Skeletal muscle satellite cell (primary cell): ENCODE measurements at regions not wholly inside any gene's neighbourhood (a gene's known extent, or its start where the extent isn't known, plus 50 kb on each side); places are given as distances from the start of the nearest gene placed in this dataset.

Experiments
- H3K27me3 ChIP-seq: 2 replicates; pipeline ENCODE4 v1.7.0; 2013; ENCODE audit warnings: low read length; ENCODE audit not compliant: control insufficient read depth, insufficient read depth
- H3K36me3 ChIP-seq: 2 replicates; pipeline ENCODE4 v1.7.0; 2013; ENCODE audit warnings: mild to moderate bottlenecking, control low read depth, low read length; ENCODE audit not compliant: insufficient read depth
- H3K4me1 ChIP-seq: 2 replicates; pipeline ENCODE4 v1.7.0; 2013; ENCODE audit warnings: low read length; ENCODE audit not compliant: control insufficient read depth, insufficient read depth
- H3K4me2 ChIP-seq: 2 replicates; pipeline ENCODE4 v1.7.0; 2013; ENCODE audit warnings: mild to moderate bottlenecking, low read length
- H3K4me3 ChIP-seq: 2 replicates; pipeline ENCODE4 v1.7.0; 2013; ENCODE audit warnings: low read length
- H3K9ac ChIP-seq: 2 replicates; pipeline ENCODE4 v1.7.0; 2013; ENCODE audit warnings: mild to moderate bottlenecking, low read depth, low read length, moderate library complexity
- H3K9me3 ChIP-seq: replicated peaks from 2 replicates; pipeline ENCODE4 v1.7.0; 2013; ENCODE audit warnings: mild to moderate bottlenecking, control low read depth, low read length

DNA sequence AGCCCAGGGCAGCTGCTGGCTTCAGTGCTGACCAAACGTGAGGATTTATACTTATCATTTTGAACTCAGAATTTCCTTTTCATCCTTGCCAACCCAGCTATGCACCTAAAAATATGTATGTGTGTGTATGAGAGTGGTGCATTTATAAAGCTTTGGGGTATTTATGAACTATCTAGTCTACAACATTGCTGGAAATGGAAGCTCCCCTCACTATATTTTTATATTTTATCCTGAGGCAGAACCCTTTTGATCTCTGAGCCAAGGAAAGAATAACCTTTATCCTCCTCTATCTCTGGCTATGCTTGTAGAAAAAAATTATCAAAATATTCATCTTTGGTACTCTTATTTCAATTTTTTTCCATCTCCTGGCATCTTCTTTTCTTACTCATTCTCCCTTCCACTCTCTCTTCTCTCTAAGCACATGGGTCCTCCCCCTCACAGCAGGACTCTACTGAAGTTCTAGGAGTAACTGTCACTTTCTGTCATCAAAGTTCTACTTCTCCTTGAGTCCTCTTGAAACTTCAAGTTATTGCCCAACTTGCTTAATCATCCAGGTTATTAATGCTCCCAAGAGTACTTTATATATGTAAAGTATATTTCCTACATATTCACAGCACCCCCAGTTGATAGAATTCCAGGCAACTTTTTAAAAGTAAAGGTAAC is 190.9 kb downstream of the HINT1 start:
- no peak overlapping the region for H3K4me3 ChIP-seq
- H3K4me1 ChIP-seq = no peaks in the 10 kb centered on the region
- H3K9me3 ChIP-seq = no peaks in the 10 kb centered on the region
- H3K9ac ChIP-seq = no peak overlapping the region
- no peak overlapping the region for H3K4me2 ChIP-seq
- no peaks in the 10 kb centered on the region for H3K36me3 ChIP-seq
- H3K27me3 ChIP-seq = no peaks in the 10 kb centered on the region

DNA sequence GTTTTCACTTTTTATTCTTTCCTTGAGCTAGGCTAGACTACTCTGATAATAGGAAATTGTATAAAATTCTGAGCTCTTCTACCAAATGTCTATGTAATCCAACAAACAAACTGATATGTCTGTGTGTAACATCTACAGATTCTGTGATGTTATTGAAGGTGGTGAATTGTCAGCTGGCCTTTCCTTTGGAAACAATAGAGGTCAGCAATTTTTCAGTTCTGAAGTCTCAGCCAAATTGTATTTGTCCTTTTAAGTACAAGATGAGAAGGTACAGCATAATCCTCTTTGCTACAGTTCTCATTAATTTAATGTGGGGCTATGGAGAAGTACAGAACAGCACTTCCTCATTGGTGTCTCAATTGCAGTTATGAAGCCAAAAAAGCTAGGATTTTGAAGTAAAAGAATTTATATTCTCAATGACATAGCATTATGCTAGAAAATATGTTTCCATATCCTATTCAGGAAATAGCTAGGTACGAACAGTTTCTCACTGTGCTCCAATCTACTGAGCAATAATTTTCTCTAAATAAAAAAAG is 198.0 kb downstream of the HINT1 start:
- no peak overlapping the region for H3K4me2 ChIP-seq
- no peak overlapping the region for H3K9ac ChIP-seq

DNA sequence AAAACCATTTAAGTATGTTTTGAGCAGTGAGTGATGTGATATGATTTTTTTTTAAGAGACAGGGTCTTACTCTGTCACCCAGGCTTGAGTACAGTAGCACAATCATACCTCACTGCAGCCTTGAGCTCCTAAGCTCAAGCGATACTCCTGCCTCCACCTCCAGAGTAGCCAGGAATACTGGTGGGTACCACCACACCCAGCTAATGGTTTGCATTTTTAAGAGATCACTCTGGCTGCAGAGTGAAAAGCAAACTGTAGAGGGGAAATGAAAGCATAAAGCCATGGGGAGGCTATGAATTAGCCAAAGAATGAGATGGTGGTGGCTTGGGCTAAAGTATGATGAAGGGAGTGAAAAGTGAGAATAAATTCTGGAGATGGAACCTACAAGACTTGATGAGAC is 199.1 kb downstream of the HINT1 start:
- H3K9me3 ChIP-seq = no peaks in the 10 kb centered on the region
- H3K9ac ChIP-seq = no peak overlapping the region
- H3K4me2 ChIP-seq = no peak overlapping the region
- H3K27me3 ChIP-seq = no peaks in the 10 kb centered on the region
- H3K4me1 ChIP-seq = no peaks in the 10 kb centered on the region
- H3K4me3 ChIP-seq = no peak overlapping the region
- H3K36me3 ChIP-seq = no peaks in the 10 kb centered on the region

More for the DNA sequence above, 198.0 kb downstream of the HINT1 start:
- Histone ChIP-seq H3K4me1 (no peaks in the 10 kb centered on the region), H3K27me3 (no peaks in the 10 kb centered on the region), H3K4me3 (no peak overlapping the region), H3K36me3 (no peaks in the 10 kb centered on the region), H3K9me3 (no peaks in the 10 kb centered on the region)

DNA sequence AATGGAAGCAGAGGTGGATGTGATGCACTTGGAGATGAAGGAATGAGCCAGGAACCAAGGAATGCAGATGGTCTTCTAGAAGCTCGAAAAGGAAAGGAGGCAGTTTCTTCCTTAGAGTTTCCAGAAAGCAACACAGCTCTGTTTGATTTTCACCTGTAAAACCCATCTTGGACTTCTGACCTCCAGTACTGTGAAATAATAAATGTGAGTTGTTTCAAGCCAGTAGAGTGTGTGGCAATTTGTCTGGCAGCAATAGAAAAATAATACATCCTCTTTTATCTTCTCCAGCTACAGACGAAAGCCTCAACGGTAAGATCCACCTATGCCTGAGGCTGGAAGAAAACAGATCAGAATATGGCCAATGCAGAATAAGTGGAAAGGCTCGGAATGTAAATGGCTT is 199.7 kb downstream of the HINT1 start:
- no peaks in the 10 kb centered on the region for H3K9me3 ChIP-seq
- no peaks in the 10 kb centered on the region for H3K36me3 ChIP-seq
- no peak overlapping the region for H3K4me2 ChIP-seq
- no peaks in the 10 kb centered on the region for H3K27me3 ChIP-seq
- no peak overlapping the region for H3K4me3 ChIP-seq
- no peak overlapping the region for H3K9ac ChIP-seq
- H3K4me1 ChIP-seq = no peaks in the 10 kb centered on the region

GRCh38 chr5:130964231-130965202 is 200.5 kb downstream of the HINT1 start:
- Histone ChIP-seq H3K4me1 (no peaks in the 10 kb centered on the region), H3K9me3 (no peaks in the 10 kb centered on the region), H3K36me3 (no peaks in the 10 kb centered on the region), H3K9ac (no peak overlapping the region), H3K4me3 (no peak overlapping the region), H3K27me3 (no peaks in the 10 kb centered on the region), H3K4me2 (no peak overlapping the region)

DNA sequence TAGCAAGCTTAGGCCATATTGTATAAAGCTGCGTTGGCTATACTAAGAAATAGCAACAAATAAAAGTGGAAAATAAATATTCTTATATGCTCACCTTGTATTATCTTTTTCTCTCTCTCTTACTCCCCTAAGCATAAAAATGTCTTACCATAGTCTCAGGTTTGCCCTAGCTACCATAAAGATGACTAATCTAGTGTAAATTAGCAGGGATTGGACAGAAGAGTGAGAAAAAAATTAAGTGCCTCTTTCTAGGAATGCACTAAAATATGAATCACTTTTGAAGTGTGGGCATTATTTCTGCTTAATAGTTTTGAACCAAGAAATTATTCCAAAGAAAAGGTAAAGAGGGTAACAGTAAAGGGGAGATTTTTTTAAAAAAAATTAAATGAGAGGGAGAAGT is 201.3 kb downstream of the HINT1 start:
- Histone ChIP-seq H3K36me3 (no peaks in the 10 kb centered on the region), H3K9me3 (no peaks in the 10 kb centered on the region), H3K4me1 (no peaks in the 10 kb centered on the region)

GRCh38 chr5:130957151-130957550 is 207.9 kb downstream of the HINT1 start:
- Histone ChIP-seq H3K27me3 (no peaks in the 10 kb centered on the region), H3K4me1 (no peaks in the 10 kb centered on the region), H3K9me3 (no peaks in the 10 kb centered on the region)

More for the DNA sequence above, 201.3 kb downstream of the HINT1 start:
- H3K27me3 ChIP-seq = no peaks in the 10 kb centered on the region
- no peak overlapping the region for H3K4me2 ChIP-seq
- H3K4me3 ChIP-seq = no peak overlapping the region
- H3K9ac ChIP-seq = no peak overlapping the region

GRCh38 chr5:130955041-130955440 is 210.0 kb downstream of the HINT1 start:
- Histone ChIP-seq H3K27me3 (no peaks in the 10 kb centered on the region), H3K9ac (no peak overlapping the region), H3K4me1 (no peaks in the 10 kb centered on the region), H3K9me3 (no peaks in the 10 kb centered on the region), H3K36me3 (no peaks in the 10 kb centered on the region), H3K4me2 (no peak overlapping the region), H3K4me3 (no peak overlapping the region)

More at GRCh38 chr5:130957151-130957550, 207.9 kb downstream of the HINT1 start:
- H3K4me3 ChIP-seq = no peak overlapping the region
- H3K9ac ChIP-seq = no peak overlapping the region
- H3K36me3 ChIP-seq = no peaks in the 10 kb centered on the region
- no peak overlapping the region for H3K4me2 ChIP-seq

GRCh38 chr5:130954336-130954735 is 210.7 kb downstream of the HINT1 start:
- Histone ChIP-seq H3K4me3 (no peak overlapping the region), H3K4me2 (no peak overlapping the region), H3K4me1 (no peaks in the 10 kb centered on the region), H3K36me3 (no peaks in the 10 kb centered on the region), H3K9ac (no peak overlapping the region), H3K27me3 (no peaks in the 10 kb centered on the region), H3K9me3 (no peaks in the 10 kb centered on the region)

DNA sequence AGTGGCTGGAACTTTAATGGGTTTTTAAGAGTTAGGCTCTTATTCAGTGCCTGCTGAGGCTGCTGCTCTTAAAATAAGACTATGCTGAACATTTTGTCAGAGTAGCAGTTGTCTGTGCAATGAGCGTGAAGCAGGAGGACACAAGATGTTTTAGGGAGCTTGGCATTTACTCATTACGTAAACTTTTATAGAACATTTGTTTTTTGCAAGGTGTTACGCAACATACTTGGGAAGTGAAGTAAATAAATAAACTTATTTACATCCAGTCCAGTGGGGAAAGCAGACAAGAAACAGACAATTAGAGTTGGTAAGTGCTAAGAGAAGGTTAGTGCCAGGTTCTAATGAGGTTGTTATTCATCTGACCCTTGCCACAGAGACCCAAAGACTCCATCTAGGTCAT is 226.0 kb downstream of the HINT1 start:
- Histone ChIP-seq H3K4me3 (no peak overlapping the region), H3K4me1 (no peaks in the 10 kb centered on the region), H3K9me3 (no peaks in the 10 kb centered on the region), H3K9ac (no peak overlapping the region), H3K36me3 (no peaks in the 10 kb centered on the region), H3K27me3 (no peaks in the 10 kb centered on the region), H3K4me2 (no peak overlapping the region)

GRCh38 chr5:130937046-130937445 is 228.0 kb downstream of the HINT1 start:
- H3K9ac ChIP-seq = no peak overlapping the region
- H3K4me2 ChIP-seq = no peak overlapping the region
- H3K4me1 ChIP-seq = no peaks in the 10 kb centered on the region
- no peaks in the 10 kb centered on the region for H3K9me3 ChIP-seq
- H3K36me3 ChIP-seq = no peaks in the 10 kb centered on the region
- H3K27me3 ChIP-seq = no peaks in the 10 kb centered on the region
- no peak overlapping the region for H3K4me3 ChIP-seq
